ENCODE measurements at regions not wholly inside any gene's neighbourhood (a gene's known extent, or its start where the extent isn't known, plus 50 kb on each side); places are given as distances from the start of the nearest gene placed in this dataset.
A peak's percentile ranks its signal among the peaks of the same experiment; 100 is the strongest.

- no peaks in the 10 kb centered on the region for H3K27me3 Mint-ChIP-seq (ENCODE audit: low read depth)
- ChIA-PET POLR2A (interaction anchor here (1.1 kb wide), 1 partner anchor 166 kb away, joined by 3 read pairs; no protein-coding TSS in a partner anchor), CTCF (interaction anchor here (0.6 to 2.0 kb wide), 13 partner anchors 9 to 560 kb away, joined by 3 to 18 read pairs (median 4); no protein-coding TSS in a partner anchor)
- no peak for DNase-seq (ENCODE audit: low spot score)
- no peaks in the 10 kb centered on the region for H3K4me1 Mint-ChIP-seq
- H3K9me3 Mint-ChIP-seq = peaks cover 6% of the 10 kb centered on the region
- no peak overlapping the region for H3K27ac Mint-ChIP-seq
- TF ChIP-seq CTCF (IDR thresholded peaks at IDR 0.05) (peak; percentile 35; the same call in 1 of the 2 replicates), ZNF281 (CRISPR knock-in tag; IDR thresholded peaks at IDR 0.05) (no peak), ETV6 (CRISPR knock-in tag; IDR thresholded peaks at IDR 0.05) (no peak), NFATC4 (CRISPR knock-in tag; IDR thresholded peaks at IDR 0.05) (no peak)
- no peak overlapping the region for H3K4me3 Mint-ChIP-seq
- ATAC-seq = peak; percentile 50; the same call in 1 of the 2 replicates
- no peaks in the 10 kb centered on the region for H3K36me3 Mint-ChIP-seq
Measured at GRCh38 chr3:191051037-191051436, 148.0 kb upstream of the OSTN start.

- CTCF ChIA-PET = interaction anchor here (1.0 kb wide), 1 partner anchor 164 kb away, joined by 4 read pairs; no protein-coding TSS in a partner anchor
- no peaks in the 10 kb centered on the region for H3K27me3 Mint-ChIP-seq (ENCODE audit: low read depth)
- H3K27ac Mint-ChIP-seq = no peak overlapping the region
- POLR2A ChIA-PET = no interaction called here
- H3K4me1 Mint-ChIP-seq = no peaks in the 10 kb centered on the region
- no peak for DNase-seq (ENCODE audit: low spot score)
- no peak for ATAC-seq
- H3K36me3 Mint-ChIP-seq = no peaks in the 10 kb centered on the region
- TF ChIP-seq PREB (CRISPR knock-in tag; IDR thresholded peaks at IDR 0.05; ENCODE audit: borderline replicate concordance) (no peak), ZNF671 (CRISPR knock-in tag; IDR thresholded peaks at IDR 0.05) (no peak)
- peaks cover 17% of the 10 kb centered on the region for H3K9me3 Mint-ChIP-seq
- H3K4me3 Mint-ChIP-seq = no peak overlapping the region
Measured at GRCh38 chr3:191047930-191048329, 151.1 kb upstream of the OSTN start.

- DNase-seq (ENCODE audit: low spot score) (no peak), ATAC-seq (no peak)
- H3K4me1 Mint-ChIP-seq = no peaks in the 10 kb centered on the region
- H3K27me3 Mint-ChIP-seq (ENCODE audit: low read depth) = no peaks in the 10 kb centered on the region
- no peak for TF ChIP-seq E2F4 (CRISPR knock-in tag; IDR thresholded peaks at IDR 0.05; ENCODE audit: borderline replicate concordance, low read depth)
- no peak for TF ChIP-seq ARID4B (CRISPR knock-in tag; IDR thresholded peaks at IDR 0.05; ENCODE audit: borderline replicate concordance)
- no peak for TF ChIP-seq NFYB (CRISPR knock-in tag; conservative IDR thresholded peaks at IDR 0.05; ENCODE audit: low read depth)
- no peaks in the 10 kb centered on the region for H3K9me3 Mint-ChIP-seq
- H3K4me3 Mint-ChIP-seq = no peak overlapping the region
- no peak overlapping the region for H3K27ac Mint-ChIP-seq
- ChIA-PET CTCF (no interaction called here), POLR2A (no interaction called here)
- no peaks in the 10 kb centered on the region for H3K36me3 Mint-ChIP-seq
Measured at GRCh38 chr3:191030929-191031328, 168.1 kb upstream of the OSTN start.
